Mesenchymal stem cell (in vitro differentiated cells and primary cell): ENCODE measurements at regions not wholly inside any gene's neighbourhood (a gene's known extent, or its start where the extent isn't known, plus 50 kb on each side); places are given as distances from the start of the nearest gene placed in this dataset.

Experiments
- DNase-seq: peaks from one replicate; pipeline ENCODE4 v3.0.0-alpha.2; 2013
- H2AFZ ChIP-seq: one replicate; pipeline ENCODE4 v1.6.1; 2013; ENCODE audit warnings: low read depth, mild to moderate bottlenecking, control low read depth, inconsistent platforms, low read length, moderate library complexity
- H2AK5ac ChIP-seq: 2 replicates; pipeline ENCODE4 v1.6.1; 2013; ENCODE audit warnings: low read length, moderate library complexity, mild to moderate bottlenecking, inconsistent platforms; ENCODE audit not compliant: severe bottlenecking
- H2BK120ac ChIP-seq: one replicate; pipeline ENCODE4 v1.6.1; 2013; ENCODE audit warnings: low read depth, mild to moderate bottlenecking, inconsistent platforms, low read length, moderate library complexity
- H2BK12ac ChIP-seq, 2 experiments: one replicate each; pipeline ENCODE4 v1.6.1; 2013; ENCODE audit warnings: inconsistent platforms in 2 of 2, low read length in 2 of 2, mild to moderate bottlenecking in 2 of 2, moderate library complexity in 2 of 2, control low read depth in 1 of 2
- H2BK15ac ChIP-seq: one replicate; pipeline ENCODE4 v1.6.1; 2013; ENCODE audit warnings: mild to moderate bottlenecking, low read depth, inconsistent platforms; ENCODE audit not compliant: poor library complexity, severe bottlenecking
- H2BK5ac ChIP-seq: 2 replicates; pipeline ENCODE4 v1.6.1; 2013; ENCODE audit warnings: low read depth, mild to moderate bottlenecking, low read length, control low read depth, inconsistent platforms; ENCODE audit not compliant: poor library complexity, severe bottlenecking
- H3K14ac ChIP-seq, 2 experiments: one replicate each; pipeline ENCODE4 v1.6.1; 2013; ENCODE audit warnings: inconsistent platforms in 2 of 2, low read length in 2 of 2, control low read depth in 1 of 2, mild to moderate bottlenecking in 1 of 2, moderate library complexity in 1 of 2
- H3K18ac ChIP-seq, 2 experiments: one replicate each; pipeline ENCODE4 v1.6.1; 2013; ENCODE audit warnings: inconsistent platforms in 2 of 2, low read length in 2 of 2, control low read depth in 1 of 2, low read depth in 1 of 2, mild to moderate bottlenecking in 1 of 2
- H3K23ac ChIP-seq, 2 experiments: one replicate each; pipeline ENCODE4 v1.6.1; 2013; ENCODE audit warnings: inconsistent platforms in 2 of 2, low read length in 2 of 2, mild to moderate bottlenecking in 2 of 2, moderate library complexity in 2 of 2, control low read depth in 1 of 2
- H3K27ac ChIP-seq: 2 replicates; pipeline ENCODE4 v1.5.1; 2013; ENCODE audit warnings: mild to moderate bottlenecking, moderate library complexity, low read length, control low read depth, inconsistent platforms; ENCODE audit not compliant: poor library complexity, severe bottlenecking
- H3K27me3 ChIP-seq, 2 experiments: 2 replicates each; pipeline versions ENCODE4 v1.6.1 to v1.7.0; 2013; ENCODE audit warnings: low read length in 2 of 2, mild to moderate bottlenecking in 2 of 2, moderate library complexity in 2 of 2, control low read depth in 1 of 2, inconsistent platforms in 1 of 2; ENCODE audit not compliant: control insufficient read depth in 1 of 2, insufficient read depth in 1 of 2
- H3K36me3 ChIP-seq, 2 experiments: 2 replicates each; pipeline versions ENCODE4 v1.6.1 to v1.7.0; 2013; ENCODE audit warnings: low read length in 2 of 2, control low read depth in 1 of 2, inconsistent platforms in 1 of 2, low read depth in 1 of 2, mild to moderate bottlenecking in 1 of 2; ENCODE audit not compliant: insufficient read depth in 2 of 2, control insufficient read depth in 1 of 2
- H3K4ac ChIP-seq, 2 experiments: one replicate each; pipeline ENCODE4 v1.6.1; 2013; ENCODE audit warnings: inconsistent platforms in 2 of 2, low read length in 2 of 2, mild to moderate bottlenecking in 2 of 2, moderate library complexity in 2 of 2, control low read depth in 1 of 2, low read depth in 1 of 2
- H3K4me1 ChIP-seq: 2 replicates; pipeline ENCODE4 v1.6.1; 2013; ENCODE audit warnings: low read depth, low read length, control low read depth; ENCODE audit not compliant: control insufficient read depth, insufficient read depth
- H3K4me2 ChIP-seq: 2 replicates; pipeline ENCODE4 v1.6.1; 2013; ENCODE audit warnings: low read length, mild to moderate bottlenecking, inconsistent platforms; ENCODE audit not compliant: poor library complexity, severe bottlenecking
- H3K4me3 ChIP-seq, 2 experiments: 2 replicates each; pipeline versions ENCODE4 v1.5.1 to v1.7.0; 2013; ENCODE audit warnings: low read length in 2 of 2, mild to moderate bottlenecking in 2 of 2, control low read depth in 1 of 2, low read depth in 1 of 2; ENCODE audit not compliant: insufficient read depth in 1 of 2
- H3K79me1 ChIP-seq: replicated peaks from 2 replicates; pipeline ENCODE4 v1.6.1; 2013; ENCODE audit warnings: mild to moderate bottlenecking, control low read depth, low read length, inconsistent platforms; ENCODE audit not compliant: poor library complexity, severe bottlenecking
- H3K9ac ChIP-seq: 2 replicates; pipeline ENCODE4 v1.7.0; 2013; ENCODE audit warnings: mild to moderate bottlenecking, low read length, moderate library complexity
- H3K9me3 ChIP-seq: 2 replicates; pipeline ENCODE4 v1.7.0; 2013; ENCODE audit warnings: mild to moderate bottlenecking, low read length; ENCODE audit not compliant: control insufficient read depth
- H4K8ac ChIP-seq: one replicate; pipeline ENCODE4 v1.6.1; 2013; ENCODE audit warnings: inconsistent platforms, mild to moderate bottlenecking, low read length, moderate library complexity
- H4K91ac ChIP-seq: one replicate; pipeline ENCODE4 v1.6.1; 2013; ENCODE audit warnings: mild to moderate bottlenecking, low read length, inconsistent platforms
- WGBS: methylation state at CpG from one replicate; pipeline ENCODE4 v1.1.7; 2013; ENCODE audit warnings: mixed read lengths; 5-methylcytosine and 5-hydroxymethylcytosine counted together

DNA sequence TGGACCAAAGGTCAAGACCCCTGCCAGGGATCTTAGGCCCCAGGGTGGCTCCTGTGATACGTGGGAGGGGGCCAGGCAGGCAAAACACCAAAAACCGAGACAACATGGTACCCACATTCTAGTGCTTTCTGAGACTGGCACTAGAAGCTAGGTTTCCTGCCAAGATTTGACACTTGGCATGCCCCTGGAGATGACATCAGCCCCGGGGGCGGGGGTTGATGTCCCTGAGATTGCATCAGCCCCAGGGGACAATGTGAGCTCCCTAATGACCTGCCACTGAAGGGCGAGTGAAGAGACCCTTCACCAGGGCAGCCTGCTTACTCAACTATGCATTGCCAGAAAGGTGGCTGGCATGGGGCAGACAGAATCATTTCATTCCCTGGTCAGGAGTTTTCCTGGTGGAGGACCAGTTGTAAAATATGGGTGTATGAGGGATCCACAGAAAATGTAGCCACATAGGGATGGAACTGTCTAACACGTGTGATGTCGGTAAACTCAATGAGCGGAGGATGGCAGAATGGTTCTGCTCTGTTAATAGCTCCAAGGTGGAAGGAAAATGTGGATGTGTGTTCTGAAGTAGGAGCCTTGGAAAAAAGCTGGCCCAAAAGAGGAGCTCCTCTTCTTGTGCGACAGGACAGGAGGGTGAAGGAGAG, 219.7 kb downstream of the UNC5CL start:
- Histone ChIP-seq H2BK120ac (no peak overlapping the region), H4K91ac (no peak overlapping the region), H3K79me1 (no peaks in the 10 kb centered on the region), H3K27me3 (peaks cover 10 to 18% of the 10 kb centered on the region in 2 experiments), H3K4ac (no peak overlapping the region), H3K4me1 (no peaks in the 10 kb centered on the region), H3K14ac (no peak overlapping the region), H3K27ac (no peak overlapping the region), H2BK12ac (no peak overlapping the region), H3K4me2 (no peak overlapping the region), H3K18ac (no peak overlapping the region), H2BK5ac (no peak overlapping the region), H3K9me3 (no peaks in the 10 kb centered on the region), H2AFZ (no peak overlapping the region), H4K8ac (no peak overlapping the region), H2BK15ac (no peak overlapping the region), H3K36me3 (no peaks in the 10 kb centered on the region), H3K4me3 (no peak overlapping the region), H3K9ac (no peak overlapping the region), H3K23ac (peak overlapping the region in 1 of 2 experiments; percentile 31), H2AK5ac (no peak overlapping the region)
- no peak for DNase-seq
- 84% methylated on average over 9 of the region's 9 CpGs for WGBS

DNA sequence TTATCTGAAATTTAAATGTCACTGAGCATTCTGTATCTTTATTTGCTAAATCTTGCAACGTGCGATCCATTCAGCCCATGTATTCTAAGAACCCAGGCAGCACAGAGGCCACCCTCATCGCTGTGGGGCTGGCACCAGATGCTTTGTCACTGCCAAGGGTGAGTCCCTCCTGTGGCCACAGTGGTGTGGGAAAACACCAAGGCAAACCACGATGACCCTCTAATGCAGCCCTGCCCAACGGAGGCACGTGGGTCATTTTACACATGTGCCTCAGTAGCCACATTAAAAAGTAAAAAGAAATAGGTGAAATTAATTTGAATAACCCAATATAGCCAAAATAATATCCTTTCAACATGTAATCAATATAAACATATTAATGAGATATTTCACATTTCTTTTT, 221.7 kb downstream of the UNC5CL start:
- Histone ChIP-seq H2BK120ac (no peak overlapping the region), H4K8ac (no peak overlapping the region), H3K4ac (no peak overlapping the region), H3K27me3 (peaks cover 10 to 14% of the 10 kb centered on the region in 2 experiments), H2AK5ac (no peak overlapping the region), H3K9me3 (no peaks in the 10 kb centered on the region), H3K9ac (no peak overlapping the region), H4K91ac (no peak overlapping the region), H3K4me2 (no peak overlapping the region), H3K36me3 (no peaks in the 10 kb centered on the region), H2AFZ (no peak overlapping the region), H2BK15ac (no peak overlapping the region), H3K18ac (no peak overlapping the region), H3K4me3 (no peak overlapping the region), H3K4me1 (no peaks in the 10 kb centered on the region), H3K79me1 (no peaks in the 10 kb centered on the region), H3K23ac (no peak overlapping the region), H2BK12ac (no peak overlapping the region), H3K27ac (no peak overlapping the region), H3K14ac (no peak overlapping the region), H2BK5ac (no peak overlapping the region)
- 96% methylated on average over 3 of the region's 6 CpGs for WGBS
- DNase-seq: no peak

DNA sequence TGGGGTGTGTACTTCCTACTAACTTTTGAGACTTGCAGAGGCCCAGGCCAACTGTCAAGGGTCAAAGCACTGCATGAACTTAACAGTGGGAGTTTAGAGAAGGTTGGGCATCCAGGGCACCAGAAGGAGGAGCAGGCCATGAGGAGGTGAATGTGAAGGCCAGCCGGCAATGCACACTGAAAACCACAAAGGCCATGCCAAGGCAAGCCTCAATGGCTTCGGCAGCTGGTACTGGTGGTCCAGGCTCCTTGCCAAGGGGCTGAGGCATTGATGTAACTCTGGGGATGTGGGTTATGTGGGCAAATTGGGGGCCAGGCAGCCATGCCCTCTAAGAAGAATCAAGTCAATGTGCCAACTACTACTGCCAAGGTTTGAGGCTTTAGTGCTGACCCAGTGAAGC, 222.4 kb downstream of the UNC5CL start:
- 91% methylated on average over 2 of the region's 2 CpGs for WGBS

DNA sequence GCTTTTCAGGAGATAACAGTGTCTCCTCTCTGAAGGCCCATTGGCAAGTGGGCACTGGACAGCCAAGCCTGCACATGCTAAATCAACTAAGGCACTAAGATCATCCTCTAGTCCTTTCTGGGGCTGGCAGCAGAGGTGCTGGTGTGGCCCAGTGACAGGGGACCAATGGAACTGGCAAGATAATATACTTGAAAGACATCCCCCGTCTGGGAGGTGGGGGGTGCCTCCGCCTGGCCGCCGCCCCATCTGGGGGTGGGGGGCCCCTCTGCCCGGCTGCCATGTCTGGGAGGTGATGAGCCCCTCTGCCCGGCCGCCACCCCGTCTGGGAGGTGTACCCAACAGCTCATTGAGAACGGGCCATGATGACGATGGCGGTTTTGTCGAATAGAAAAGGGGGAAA, 223.3 kb downstream of the UNC5CL start:
- no peak for DNase-seq
- H2BK15ac ChIP-seq: no peak overlapping the region
- H3K79me1 ChIP-seq: no peaks in the 10 kb centered on the region
- no peak overlapping the region for H2AK5ac ChIP-seq
- no peak overlapping the region for H2BK5ac ChIP-seq
- H3K4me1 ChIP-seq: no peaks in the 10 kb centered on the region
- no peaks in the 10 kb centered on the region for H3K36me3 ChIP-seq
- H3K4ac ChIP-seq: no peak overlapping the region
- no peak overlapping the region for H3K23ac ChIP-seq
- H2BK12ac ChIP-seq: no peak overlapping the region
- H2BK120ac ChIP-seq: no peak overlapping the region
- no peak overlapping the region for H3K14ac ChIP-seq
- no peak overlapping the region for H4K91ac ChIP-seq
- H3K9ac ChIP-seq: no peak overlapping the region
- WGBS: 94% methylated on average over 8 of the region's 12 CpGs
- H3K27ac ChIP-seq: no peak overlapping the region
- H3K4me2 ChIP-seq: no peak overlapping the region
- no peak overlapping the region for H4K8ac ChIP-seq
- no peak overlapping the region for H2AFZ ChIP-seq
- no peak overlapping the region for H3K18ac ChIP-seq
- H3K4me3 ChIP-seq: no peak overlapping the region
- H3K9me3 ChIP-seq: no peaks in the 10 kb centered on the region
- peaks cover 0 to 7% of the 10 kb centered on the region in 2 experiments for H3K27me3 ChIP-seq

More for the DNA sequence above, 222.4 kb downstream of the UNC5CL start:
- Histone ChIP-seq H3K14ac (no peak overlapping the region), H3K23ac (no peak overlapping the region), H3K79me1 (no peaks in the 10 kb centered on the region), H3K18ac (no peak overlapping the region), H3K4me3 (no peak overlapping the region), H3K36me3 (no peaks in the 10 kb centered on the region), H2AK5ac (no peak overlapping the region), H2AFZ (no peak overlapping the region), H3K4me1 (no peaks in the 10 kb centered on the region), H2BK5ac (no peak overlapping the region), H3K9me3 (no peaks in the 10 kb centered on the region), H3K9ac (no peak overlapping the region), H4K91ac (no peak overlapping the region), H3K27me3 (peaks cover 3 to 12% of the 10 kb centered on the region in 2 experiments), H3K4me2 (no peak overlapping the region), H2BK120ac (no peak overlapping the region), H3K27ac (no peak overlapping the region), H4K8ac (no peak overlapping the region), H2BK15ac (no peak overlapping the region), H3K4ac (no peak overlapping the region), H2BK12ac (no peak overlapping the region)
- no peak for DNase-seq
